ENCODE measurements at regions not wholly inside any gene's neighbourhood (a gene's known extent, or its start where the extent isn't known, plus 50 kb on each side); places are given as distances from the start of the nearest gene placed in this dataset.

- Histone ChIP-seq H2BK20ac (ENCODE audit: low read depth, low read length) (no peak overlapping the region), H4K20me1 (ENCODE audit: insufficient read depth, low read length) (no peaks in the 10 kb centered on the region; the same call in 1 of the 2 replicates), H3K56ac (ENCODE audit: extremely low read depth, insufficient read depth, low read length) (no peak overlapping the region), H3K9me1 (ENCODE audit: insufficient read depth, low read length) (no peaks in the 10 kb centered on the region), H2AK9ac (replicated peaks; ENCODE audit: low read depth, low read length, poor library complexity) (no peak overlapping the region), H3K27me3 (ENCODE audit: control insufficient read depth, insufficient read depth, low read length) (peaks cover 24% of the 10 kb centered on the region), H3K4me3 (ENCODE audit: insufficient read depth, low read depth, low read length) (no peak overlapping the region), H2BK5ac (ENCODE audit: low read depth, low read length, poor library complexity, severe bottlenecking) (no peak overlapping the region), H3K18ac (ENCODE audit: low read depth, low read length) (no peak overlapping the region), H3K4me1 (ENCODE audit: control insufficient read depth, insufficient read depth, low read length) (no peaks in the 10 kb centered on the region), H3K79me1 (ENCODE audit: low read depth in 1 of 2, low read length in 2 of 2) (no peaks in the 10 kb centered on the region), H3K14ac (replicated peaks; ENCODE audit: low read depth, low read length) (no peak overlapping the region), H3K36me3 (ENCODE audit: control insufficient read depth, insufficient read depth, low read length) (no peaks in the 10 kb centered on the region), H3K4ac (ENCODE audit: low read depth, low read length) (no peak overlapping the region), H3K23ac (ENCODE audit: low read depth, low read length) (no peak overlapping the region), H3K4me2 (ENCODE audit: low read depth, low read length) (no peak overlapping the region), H2AK5ac (ENCODE audit: low read depth, low read length) (no peak overlapping the region), H2AFZ (replicated peaks; ENCODE audit: low read length, poor library complexity) (no peak overlapping the region), H4K91ac (ENCODE audit: insufficient read depth, low read depth, low read length) (no peak overlapping the region), H2BK120ac (ENCODE audit: low read depth, low read length) (no peak overlapping the region), H3K9ac (ENCODE audit: low read depth, low read length) (no peak overlapping the region), H3K9me3 (ENCODE audit: control insufficient read depth, insufficient read depth, low read length) (no peaks in the 10 kb centered on the region), H4K5ac (ENCODE audit: low read depth, low read length) (no peak overlapping the region), H4K8ac (ENCODE audit: low read depth in 2 of 2, low read length in 2 of 2) (no peak overlapping the region), H2BK15ac (ENCODE audit: low read depth, low read length) (no peak overlapping the region), H3K27ac (ENCODE audit: insufficient read depth, low read length) (no peak overlapping the region)
- no CpG with 5 or more reads among the region's 5 CpGs for WGBS, 2 experiments (ENCODE audit: extremely low coverage in 2 of 2, insufficient read length in 1 of 2)
- dilution Hi-C loops (cut with HindIII; ENCODE audit: low sequenced_read_pairs, unreplicated experiment), result no loop called here
- ATAC-seq (ENCODE audit: low read depth), result no peak
- DNase-seq, result no peak
- BruUV-seq (replicated peaks), result no TSS peak
- in situ Hi-C loops (cut with MboI; ENCODE audit: low sequenced_read_pairs), result no loop called here
- POLR2A ChIA-PET (ENCODE audit: unreplicated experiment), result no interaction called here
- intact Hi-C loops (cut with micrococcal nuclease), result no loop called here
- CTCF ChIA-PET, result no interaction called here
- TF ChIP-seq POLR2A (IDR thresholded peaks at IDR 0.05; ENCODE audit: low read depth, low read length), result no peak
- no peak for TF ChIP-seq FOS (IDR thresholded peaks at IDR 0.05; ENCODE audit: low read depth, low read length)
- no peak for TF ChIP-seq ELK1 (IDR thresholded peaks at IDR 0.05; ENCODE audit: borderline replicate concordance, low read depth, low read length)
- no peak for TF ChIP-seq RAD21 (IDR thresholded peaks at IDR 0.05; ENCODE audit: low read length)
Observed at GRCh38 chr18:22073411-22073810, 96.0 kb upstream of the GATA6 start.

Data from IMR-90 (cell line).